ENCODE measurements at regions not wholly inside any gene's neighbourhood (a gene's known extent, or its start where the extent isn't known, plus 50 kb on each side); places are given as distances from the start of the nearest gene placed in this dataset.

GRCh38 chr6:159390381-159390780 is 221.2 kb downstream of the FNDC1 start:
- intact Hi-C loops (cut with micrococcal nuclease; ENCODE audit: unreplicated experiment) = no loop called here
- Mint-ChIP-seq H3K9me3 (ENCODE audit: unreplicated experiment) (no peaks in the 10 kb centered on the region), H3K27ac (ENCODE audit: unreplicated experiment) (no peak overlapping the region), H3K4me1 (ENCODE audit: low read depth, unreplicated experiment) (no peaks in the 10 kb centered on the region), H3K27me3 (ENCODE audit: insufficient read depth, unreplicated experiment) (peaks cover 19% of the 10 kb centered on the region), H3K4me3 (ENCODE audit: unreplicated experiment) (no peak overlapping the region), H3K36me3 (ENCODE audit: insufficient read depth, unreplicated experiment) (no peaks in the 10 kb centered on the region)
- H3K36me3 ChIP-seq (ENCODE audit: control insufficient read depth, insufficient read depth, low read length) = no peaks in the 10 kb centered on the region
- no peaks in the 10 kb centered on the region for H3K27me3 ChIP-seq (replicated peaks; ENCODE audit: control insufficient read depth, insufficient read depth, low read length)
- H3K4me1 ChIP-seq = no peaks in the 10 kb centered on the region
- no peak for TF ChIP-seq CTCF (IDR thresholded peaks at IDR 0.05; ENCODE audit: insufficient read depth in 1 of 2, low read depth in 1 of 2, low read length in 1 of 2, severe bottlenecking in 1 of 2, unreplicated experiment in 1 of 2)
- CTCF ChIA-PET = no interaction called here
- H3K4me3 ChIP-seq (ENCODE audit: low read depth, low read length) = no peak overlapping the region
- no TSS peak for BruUV-seq (replicated peaks)
- no peaks in the 10 kb centered on the region for H3K9me3 ChIP-seq
- no peak for DNase-seq
- POLR2A ChIA-PET = no interaction called here

- POLR2A ChIA-PET = no interaction called here
- no peaks in the 10 kb centered on the region for H3K4me1 Mint-ChIP-seq (ENCODE audit: low read depth, unreplicated experiment)
- H3K27ac Mint-ChIP-seq (ENCODE audit: unreplicated experiment) = no peak overlapping the region
- Histone ChIP-seq H3K9me3 (no peaks in the 10 kb centered on the region), H3K36me3 (ENCODE audit: control insufficient read depth, insufficient read depth, low read length) (no peaks in the 10 kb centered on the region), H3K4me3 (ENCODE audit: low read depth, low read length) (no peak overlapping the region), H3K27me3 (replicated peaks; ENCODE audit: control insufficient read depth, insufficient read depth, low read length) (no peaks in the 10 kb centered on the region), H3K4me1 (no peaks in the 10 kb centered on the region)
- intact Hi-C loops (cut with micrococcal nuclease; ENCODE audit: unreplicated experiment) = no loop called here
- BruUV-seq (replicated peaks) = no TSS peak
- no peaks in the 10 kb centered on the region for H3K36me3 Mint-ChIP-seq (ENCODE audit: insufficient read depth, unreplicated experiment)
- CTCF ChIA-PET = no interaction called here
- DNase-seq = no peak
- peaks cover 15% of the 10 kb centered on the region for H3K27me3 Mint-ChIP-seq (ENCODE audit: insufficient read depth, unreplicated experiment)
- no peak overlapping the region for H3K4me3 Mint-ChIP-seq (ENCODE audit: unreplicated experiment)
- no peak for TF ChIP-seq CTCF (IDR thresholded peaks at IDR 0.05; ENCODE audit: insufficient read depth in 1 of 2, low read depth in 1 of 2, low read length in 1 of 2, severe bottlenecking in 1 of 2, unreplicated experiment in 1 of 2)
- no peaks in the 10 kb centered on the region for H3K9me3 Mint-ChIP-seq (ENCODE audit: unreplicated experiment)
Measured at GRCh38 chr6:159389695-159390094, 220.5 kb downstream of the FNDC1 start.

GRCh38 chr6:159380114-159380513 is 210.9 kb downstream of the FNDC1 start:
- no peak for TF ChIP-seq CTCF (IDR thresholded peaks at IDR 0.05; ENCODE audit: insufficient read depth in 1 of 2, low read depth in 1 of 2, low read length in 1 of 2, severe bottlenecking in 1 of 2, unreplicated experiment in 1 of 2)
- Histone ChIP-seq H3K36me3 (ENCODE audit: control insufficient read depth, insufficient read depth, low read length) (no peaks in the 10 kb centered on the region), H3K4me1 (no peaks in the 10 kb centered on the region), H3K27me3 (replicated peaks; ENCODE audit: control insufficient read depth, insufficient read depth, low read length) (no peaks in the 10 kb centered on the region), H3K4me3 (ENCODE audit: low read depth, low read length) (no peak overlapping the region), H3K9me3 (no peaks in the 10 kb centered on the region)
- Mint-ChIP-seq H3K4me1 (ENCODE audit: low read depth, unreplicated experiment) (no peaks in the 10 kb centered on the region), H3K36me3 (ENCODE audit: insufficient read depth, unreplicated experiment) (no peaks in the 10 kb centered on the region), H3K9me3 (ENCODE audit: unreplicated experiment) (no peaks in the 10 kb centered on the region), H3K4me3 (ENCODE audit: unreplicated experiment) (no peak overlapping the region), H3K27me3 (ENCODE audit: insufficient read depth, unreplicated experiment) (peaks cover 21% of the 10 kb centered on the region), H3K27ac (ENCODE audit: unreplicated experiment) (no peak overlapping the region)
- ChIA-PET POLR2A (no interaction called here), CTCF (no interaction called here)
- no TSS peak for BruUV-seq (replicated peaks)
- no peak for DNase-seq
- intact Hi-C loops (cut with micrococcal nuclease; ENCODE audit: unreplicated experiment) = no loop called here

Measured in Caco-2 (cell line).